GM23338 (cell line): ENCODE measurements at regions not wholly inside any gene's neighbourhood (a gene's known extent, or its start where the extent isn't known, plus 50 kb on each side); places are given as distances from the start of the nearest gene placed in this dataset.

ENCODE experiments used
- ATAC-seq: fragments of 200-7000 bp; cut with Tn5 transposase; 3 replicates; pipeline ENCODE4 v1.9.1; 2020
- DNase-seq: peaks from one replicate; pipeline ENCODE4 v3.0.0-alpha.2; 2015; ENCODE audit warnings: low spot score
- H2AFZ ChIP-seq: fragments of 200-600 bp; sonication (generic); 2 replicates; pipeline ENCODE4 v1.8.0; 2016; ENCODE audit warnings: antibody characterized with exemption, mild to moderate bottlenecking, moderate library complexity
- H3F3A ChIP-seq: fragments of 200-600 bp; sonication (generic); replicated peaks from 2 replicates; pipeline ENCODE4 v1.8.0; 2017; ENCODE audit warnings: antibody characterized with exemption, mixed run types, low read depth
- H3K27ac ChIP-seq: fragments of 200-600 bp; sonication (generic); 2 replicates; pipeline ENCODE4 v1.6.1; 2016; ENCODE audit warnings: low read depth
- H3K27me3 ChIP-seq: fragments of 200-600 bp; sonication (generic); 2 replicates; pipeline ENCODE4 v1.8.0; 2016; ENCODE audit warnings: mild to moderate bottlenecking, mixed run types, moderate library complexity; ENCODE audit not compliant: insufficient read depth
- H3K36me3 ChIP-seq: fragments of 200-600 bp; sonication (generic); 2 replicates; pipeline ENCODE4 v1.8.0; 2016; ENCODE audit warnings: mild to moderate bottlenecking; ENCODE audit not compliant: insufficient read depth
- H3K4me1 ChIP-seq: fragments of 200-600 bp; sonication (generic); 2 replicates; pipeline ENCODE4 v1.8.0; 2016; ENCODE audit warnings: mild to moderate bottlenecking, moderate library complexity; ENCODE audit not compliant: insufficient read depth
- H3K4me2 ChIP-seq: fragments of 200-600 bp; sonication (generic); 2 replicates; pipeline ENCODE4 v1.7.1; 2017; ENCODE audit warnings: mixed run types
- H3K4me3 ChIP-seq: fragments of 200-600 bp; sonication (generic); 2 replicates; pipeline ENCODE4 v1.6.1; 2016; ENCODE audit warnings: mixed run types
- H3K79me2 ChIP-seq: fragments of 200-600 bp; sonication (generic); replicated peaks from 2 replicates; pipeline ENCODE4 v1.8.0; 2017; ENCODE audit warnings: mild to moderate bottlenecking; ENCODE audit not compliant: insufficient read depth
- H3K9me2 ChIP-seq: fragments of 200-600 bp; sonication (generic); 2 replicates; pipeline ENCODE4 v1.8.0; 2017; ENCODE audit not compliant: insufficient read depth
- H4K20me1 ChIP-seq: fragments of 200-600 bp; sonication (generic); replicated peaks from 2 replicates; pipeline ENCODE4 v1.8.0; 2017; ENCODE audit warnings: mild to moderate bottlenecking; ENCODE audit not compliant: insufficient read depth
- H3K27ac Mint-ChIP-seq: 2 replicates; pipeline ENCODE4 v1.8.0; 2020; ENCODE audit warnings: inconsistent platforms, mild to moderate bottlenecking, moderate library complexity, mixed read lengths
- H3K27me3 Mint-ChIP-seq: 3 replicates; pipeline ENCODE4 v1.8.0; 2022; ENCODE audit warnings: low read depth, mild to moderate bottlenecking, moderate library complexity, mixed read lengths, inconsistent platforms; ENCODE audit not compliant: insufficient read depth, poor library complexity
- H3K36me3 Mint-ChIP-seq: 3 replicates; pipeline ENCODE4 v1.8.0; 2021; ENCODE audit warnings: low read depth, mild to moderate bottlenecking, inconsistent platforms, moderate library complexity, mixed read lengths
- H3K4me1 Mint-ChIP-seq: 3 replicates; pipeline ENCODE4 v1.8.0; 2020; ENCODE audit warnings: mild to moderate bottlenecking, inconsistent platforms, mixed read lengths
- H3K4me3 Mint-ChIP-seq: 3 replicates; pipeline ENCODE4 v1.8.0; 2021; ENCODE audit warnings: moderate library complexity, mild to moderate bottlenecking, inconsistent platforms, mixed read lengths
- H3K9me3 Mint-ChIP-seq: 3 replicates; pipeline ENCODE4 v1.8.0; 2020; ENCODE audit warnings: moderate library complexity, mild to moderate bottlenecking, inconsistent platforms, mixed read lengths
- CREB1 ChIP-seq: fragments of 250-450 bp; sonication (Bioruptor Pico); IDR thresholded peaks from 2 replicates; pipeline ENCODE4 v1.5.0; 2020; ENCODE audit warnings: low read depth, mild to moderate bottlenecking, moderate library complexity
- CTCF ChIP-seq, 2 experiments: fragments of 200-600 bp in 1 of 2; sonication (generic) in 1 of 2; conservative IDR thresholded peaks; 2 replicates each; pipeline versions ENCODE4 v1.5.1 to v1.6.1; 2016 to 2017; ENCODE audit warnings: antibody characterized with exemption in 2 of 2, low read depth in 2 of 2, mild to moderate bottlenecking in 2 of 2, moderate library complexity in 1 of 2
- ETS1 ChIP-seq: IDR thresholded peaks from 2 replicates; pipeline ENCODE4 v1.6.1; 2016; ENCODE audit warnings: antibody characterized with exemption
- EZH2 ChIP-seq: fragments of 200-600 bp; sonication (generic); IDR thresholded peaks from one replicate; pipeline ENCODE4 v1.8.0; 2017; ENCODE audit warnings: antibody characterized with exemption, mild to moderate bottlenecking, low read depth; ENCODE audit not compliant: unreplicated experiment
- EZH2phosphoT487 ChIP-seq: fragments of 200-600 bp; sonication (generic); IDR thresholded peaks from one replicate; pipeline ENCODE4 v1.8.1; 2018; ENCODE audit warnings: antibody characterized with exemption; ENCODE audit not compliant: unreplicated experiment
- JUNB ChIP-seq: IDR thresholded peaks from one replicate; pipeline ENCODE4 v1.6.1; 2016; ENCODE audit warnings: antibody characterized with exemption; ENCODE audit not compliant: unreplicated experiment
- NANOG ChIP-seq: IDR thresholded peaks from 2 replicates; pipeline ENCODE4 v1.6.1; 2016; ENCODE audit warnings: antibody characterized with exemption, borderline replicate concordance
- POLR2AphosphoS5 ChIP-seq: IDR thresholded peaks from 2 replicates; pipeline ENCODE4 v1.6.1; 2016; ENCODE audit warnings: antibody characterized with exemption, low read depth
- REST ChIP-seq: IDR thresholded peaks from one replicate; pipeline ENCODE4 v1.6.1; 2018; ENCODE audit warnings: antibody characterized with exemption; ENCODE audit not compliant: unreplicated experiment
- STAT1 ChIP-seq: IDR thresholded peaks from one replicate; pipeline ENCODE4 v1.6.1; 2016; ENCODE audit warnings: antibody characterized with exemption; ENCODE audit not compliant: unreplicated experiment
- ZNF114 ChIP-seq: fragments of 250-450 bp; sonication (Bioruptor Pico); IDR thresholded peaks from 2 replicates; pipeline ENCODE4 v1.5.0; 2020; ENCODE audit warnings: mild to moderate bottlenecking, moderate library complexity
- ZNF331 ChIP-seq: fragments of 250-450 bp; sonication (Bioruptor Pico); IDR thresholded peaks from 2 replicates; pipeline ENCODE4 v1.5.0; 2020; ENCODE audit warnings: low read depth, mild to moderate bottlenecking, moderate library complexity
- ZNF462 ChIP-seq: fragments of 250-450 bp; sonication (Bioruptor Pico); IDR thresholded peaks from 2 replicates; pipeline ENCODE4 v1.5.0; 2020; ENCODE audit warnings: mild to moderate bottlenecking, moderate library complexity

GRCh38 chr6:12536416-12536815 lies 180.2 kb upstream of the PHACTR1 start:
- Histone ChIP-seq H3K9me2 (peaks cover 13% of the 10 kb centered on the region; the same call in 1 of the 2 replicates), H3K27me3 (no peaks in the 10 kb centered on the region), H3K27ac (no peak overlapping the region), H3K4me3 (no peak overlapping the region), H3F3A (no peaks in the 10 kb centered on the region), H3K4me1 (no peaks in the 10 kb centered on the region), H3K79me2 (no peaks in the 10 kb centered on the region), H3K36me3 (no peaks in the 10 kb centered on the region), H2AFZ (no peak overlapping the region), H4K20me1 (no peaks in the 10 kb centered on the region), H3K4me2 (no peak overlapping the region)
- ATAC-seq (no peak), DNase-seq (no peak)
- Mint-ChIP-seq H3K9me3 (no peaks in the 10 kb centered on the region), H3K27me3 (peaks cover 4% of the 10 kb centered on the region), H3K36me3 (no peaks in the 10 kb centered on the region), H3K4me3 (no peak overlapping the region), H3K4me1 (no peaks in the 10 kb centered on the region), H3K27ac (no peak overlapping the region)
- TF ChIP-seq ZNF462 (no peak), CTCF (conservative IDR thresholded peaks at IDR 0.05; ENCODE audit: low read depth in 2 of 2) (no peak), NANOG (no peak), REST (no peak), EZH2phosphoT487 (no peak), EZH2 (no peak), POLR2AphosphoS5 (no peak), STAT1 (no peak), ZNF114 (CRISPR knock-in tag) (no peak), ETS1 (no peak), ZNF331 (no peak), JUNB (no peak), CREB1 (no peak)
